Endodermal cell (in vitro differentiated cells): ENCODE measurements at regions not wholly inside any gene's neighbourhood (a gene's known extent, or its start where the extent isn't known, plus 50 kb on each side); places are given as distances from the start of the nearest gene placed in this dataset.

ENCODE experiments used
- DNase-seq: peaks from one replicate; pipeline ENCODE4 v3.0.0-alpha.2; 2017
- H3K27ac ChIP-seq: 2 replicates; pipeline ENCODE4 v1.5.1; 2013; ENCODE audit warnings: mild to moderate bottlenecking, low read depth, low read length, moderate library complexity
- H3K27me3 ChIP-seq: 2 replicates; pipeline ENCODE4 v1.6.1; 2013; ENCODE audit warnings: mild to moderate bottlenecking, low read length, moderate library complexity; ENCODE audit not compliant: insufficient read depth, control insufficient read depth, poor library complexity, severe bottlenecking
- H3K36me3 ChIP-seq: 2 replicates; pipeline ENCODE4 v1.7.0; 2013; ENCODE audit warnings: mild to moderate bottlenecking, low read length, moderate library complexity; ENCODE audit not compliant: control insufficient read depth, insufficient read depth
- H3K4me1 ChIP-seq: one replicate; pipeline ENCODE4 v1.7.0; 2013; ENCODE audit warnings: low read length; ENCODE audit not compliant: control insufficient read depth, insufficient read depth
- H3K4me3 ChIP-seq: 2 replicates; pipeline ENCODE4 v1.5.1; 2013; ENCODE audit warnings: mild to moderate bottlenecking, low read length, moderate library complexity
- H3K9ac ChIP-seq: 2 replicates; pipeline ENCODE4 v1.6.1; 2013; ENCODE audit warnings: mild to moderate bottlenecking, low read length, moderate library complexity; ENCODE audit not compliant: poor library complexity, severe bottlenecking; ENCODE audit errors: extremely low read depth
- H3K9me3 ChIP-seq: 2 replicates; pipeline ENCODE4 v1.6.1; 2013; ENCODE audit warnings: mild to moderate bottlenecking, low read length, moderate library complexity; ENCODE audit not compliant: control insufficient read depth
- H3K27ac Mint-ChIP-seq: 2 replicates; pipeline ENCODE4 v1.8.0; 2020; ENCODE audit warnings: mixed read lengths
- H3K27me3 Mint-ChIP-seq: 2 replicates; pipeline ENCODE4 v1.8.0; 2021; ENCODE audit warnings: mild to moderate bottlenecking, mixed read lengths; ENCODE audit not compliant: insufficient read depth
- H3K36me3 Mint-ChIP-seq: 2 replicates; pipeline ENCODE4 v1.8.0; 2020; ENCODE audit warnings: low read depth, mixed read lengths
- H3K4me1 Mint-ChIP-seq: 2 replicates; pipeline ENCODE4 v1.8.0; 2020; ENCODE audit warnings: mixed read lengths
- H3K4me3 Mint-ChIP-seq: 2 replicates; pipeline ENCODE4 v1.8.0; 2020; ENCODE audit warnings: mild to moderate bottlenecking, moderate library complexity, mixed read lengths
- H3K9me3 Mint-ChIP-seq: 2 replicates; pipeline ENCODE4 v1.8.0; 2020; ENCODE audit warnings: mild to moderate bottlenecking, mixed read lengths
- CTCF ChIP-seq: fragments of 200-600 bp; sonication (generic); conservative IDR thresholded peaks from 2 replicates; pipeline ENCODE4 v1.5.0; 2021; ENCODE audit warnings: antibody characterized with exemption, mild to moderate bottlenecking
- WGBS, 2 experiments: methylation state at CpG; one replicate each; pipeline versions ENCODE4 v1.1.5 to v1.1.7; 2013; ENCODE audit warnings: missing lambda C conversion rate in 2 of 2, mixed read lengths in 1 of 2; ENCODE audit not compliant: insufficient coverage in 1 of 2, insufficient read length in 1 of 2; 5-methylcytosine and 5-hydroxymethylcytosine counted together

- Histone ChIP-seq H3K4me3 (no peak overlapping the region), H3K4me1 (no peaks in the 10 kb centered on the region), H3K27me3 (no peaks in the 10 kb centered on the region), H3K9ac (no peak overlapping the region), H3K27ac (no peak overlapping the region), H3K36me3 (no peaks in the 10 kb centered on the region), H3K9me3 (peaks cover 6% of the 10 kb centered on the region)
- 87 to 93% methylated on average over 2 to 4 of the region's 4 CpGs for WGBS, 2 experiments
- Mint-ChIP-seq H3K36me3 (no peaks in the 10 kb centered on the region), H3K4me3 (no peak overlapping the region), H3K27ac (no peak overlapping the region), H3K9me3 (peaks cover 3% of the 10 kb centered on the region), H3K27me3 (no peaks in the 10 kb centered on the region), H3K4me1 (no peaks in the 10 kb centered on the region)
- no peak for DNase-seq
- no peak for TF ChIP-seq CTCF
Observed at GRCh38 chr4:181559637-181560036, 683.6 kb upstream of the TENM3 start.

- Mint-ChIP-seq H3K4me1 (no peaks in the 10 kb centered on the region), H3K27ac (no peak overlapping the region), H3K9me3 (peaks cover 3% of the 10 kb centered on the region), H3K27me3 (no peaks in the 10 kb centered on the region), H3K4me3 (no peak overlapping the region), H3K36me3 (no peaks in the 10 kb centered on the region)
- Histone ChIP-seq H3K4me3 (no peak overlapping the region), H3K9me3 (peaks cover 6% of the 10 kb centered on the region), H3K9ac (no peak overlapping the region), H3K36me3 (no peaks in the 10 kb centered on the region), H3K4me1 (no peaks in the 10 kb centered on the region), H3K27me3 (no peaks in the 10 kb centered on the region), H3K27ac (no peak overlapping the region)
- no peak for DNase-seq
- WGBS, 2 experiments, result 94 to 100% methylated on average over 2 of the region's 2 CpGs
- TF ChIP-seq CTCF, result no peak
Observed at GRCh38 chr4:181562399-181562798, 680.8 kb upstream of the TENM3 start.

GRCh38 chr4:181564625-181565024, 678.6 kb upstream of the TENM3 start:
- H3K36me3 Mint-ChIP-seq, result no peaks in the 10 kb centered on the region
- TF ChIP-seq CTCF, result no peak

More at GRCh38 chr4:181564625-181565024, 678.6 kb upstream of the TENM3 start:
- H3K27me3 ChIP-seq, result no peaks in the 10 kb centered on the region
- H3K36me3 ChIP-seq, result no peaks in the 10 kb centered on the region
- Mint-ChIP-seq H3K9me3 (peaks cover 3% of the 10 kb centered on the region), H3K4me1 (no peaks in the 10 kb centered on the region), H3K27ac (no peak overlapping the region), H3K4me3 (no peak overlapping the region), H3K27me3 (no peaks in the 10 kb centered on the region)
- H3K4me3 ChIP-seq, result no peak overlapping the region
- peaks cover 6% of the 10 kb centered on the region for H3K9me3 ChIP-seq
- WGBS, 2 experiments, result 67 to 83% methylated on average over 2 to 5 of the region's 6 CpGs
- no peaks in the 10 kb centered on the region for H3K4me1 ChIP-seq
- no peak for DNase-seq
- H3K27ac ChIP-seq, result no peak overlapping the region
- no peak overlapping the region for H3K9ac ChIP-seq
